Activated CD8-positive, alpha-beta memory T cell treated with anti-CD3 and anti-CD28 coated beads, Interleukin-2, amount 10 ng/mL, durations not matched to agents 7 days and 5 days (primary cell): ENCODE measurements at regions not wholly inside any gene's neighbourhood (a gene's known extent, or its start where the extent isn't known, plus 50 kb on each side); places are given as distances from the start of the nearest gene placed in this dataset.

ENCODE experiments used
- ATAC-seq: fragments of 150-1000 bp; cut with Tn5 transposase; one replicate; pipeline ENCODE4 v1.10.0; 2021; ENCODE audit warnings: moderate library complexity
- CTCF ChIA-PET: fragments of 350-600 bp; sonication (Branson Sonifier 250); formaldehyde crosslinking; loops from one replicate; lab custom pipeline; 2021; ENCODE audit warnings: antibody characterized with exemption; lab: Charles Lee
- DNase-seq: peaks from one replicate; pipeline ENCODE4 v3.0.0-alpha.2; 2020
- H3K27ac Mint-ChIP-seq: one replicate; pipeline ENCODE4 v1.8.0; 2021; ENCODE audit warnings: mild to moderate bottlenecking, mixed read lengths
- H3K27me3 Mint-ChIP-seq: one replicate; pipeline ENCODE4 v1.8.0; 2021; ENCODE audit warnings: mixed read lengths
- H3K36me3 Mint-ChIP-seq: one replicate; pipeline ENCODE4 v1.8.0; 2021; ENCODE audit warnings: mild to moderate bottlenecking, mixed read lengths
- H3K4me1 Mint-ChIP-seq: one replicate; pipeline ENCODE4 v1.8.0; 2021; ENCODE audit warnings: mixed read lengths
- H3K4me3 Mint-ChIP-seq: one replicate; pipeline ENCODE4 v1.8.0; 2021; ENCODE audit warnings: mild to moderate bottlenecking, moderate library complexity, mixed read lengths
- H3K9me3 Mint-ChIP-seq: one replicate; pipeline ENCODE4 v1.8.0; 2022; ENCODE audit warnings: low read depth, mixed read lengths

- peak; percentile 58 for DNase-seq
- H3K27ac Mint-ChIP-seq, result peak overlapping the region; percentile 58
- CTCF ChIA-PET, result interaction anchor here (1.3 to 3.7 kb wide), 5 partner anchors 8 to 19 kb away, joined by 3 to 21 read pairs (median 3); no protein-coding TSS in a partner anchor
Observed at GRCh38 chr11:113577356-113578032, 102.3 kb upstream of the DRD2 start.

GRCh38 chr11:113574586-113574985, 99.4 kb upstream of the DRD2 start:
- CTCF ChIA-PET, result interaction anchor here (1.4 kb wide), 1 partner anchor 155 kb away, joined by 5 read pairs; no protein-coding TSS in a partner anchor
- Mint-ChIP-seq H3K36me3 (peaks cover 3% of the 10 kb centered on the region), H3K9me3 (peaks cover 2% of the 10 kb centered on the region)

More at GRCh38 chr11:113577356-113578032, 102.3 kb upstream of the DRD2 start:
- peak overlapping the region; percentile 3 for H3K4me3 Mint-ChIP-seq
- peaks cover 2% of the 10 kb centered on the region for H3K9me3 Mint-ChIP-seq
- peaks cover 2% of the 10 kb centered on the region for H3K36me3 Mint-ChIP-seq
- H3K27me3 Mint-ChIP-seq, result peaks cover under 1% of the 10 kb centered on the region
- ATAC-seq, result peak; percentile 84
- peaks cover 30% of the 10 kb centered on the region for H3K4me1 Mint-ChIP-seq

GRCh38 chr11:113574171-113574570, 99.0 kb upstream of the DRD2 start:
- H3K27me3 Mint-ChIP-seq, result peaks cover 4% of the 10 kb centered on the region
- peaks cover 41% of the 10 kb centered on the region for H3K4me1 Mint-ChIP-seq
- H3K9me3 Mint-ChIP-seq, result peaks cover 2% of the 10 kb centered on the region
- CTCF ChIA-PET, result interaction anchor here (1.4 kb wide), 1 partner anchor 156 kb away, joined by 5 read pairs; no protein-coding TSS in a partner anchor
- H3K36me3 Mint-ChIP-seq, result peaks cover 3% of the 10 kb centered on the region
- H3K27ac Mint-ChIP-seq, result no peak overlapping the region
- DNase-seq (peak; percentile 19), ATAC-seq (no peak)
- H3K4me3 Mint-ChIP-seq, result no peak overlapping the region

More at GRCh38 chr11:113574586-113574985, 99.4 kb upstream of the DRD2 start:
- DNase-seq (peak; percentile 19), ATAC-seq (no peak)
- peaks cover 41% of the 10 kb centered on the region for H3K4me1 Mint-ChIP-seq
- H3K27me3 Mint-ChIP-seq, result peaks cover 4% of the 10 kb centered on the region
- no peak overlapping the region for H3K4me3 Mint-ChIP-seq
- no peak overlapping the region for H3K27ac Mint-ChIP-seq

GRCh38 chr11:113572136-113572735, 97.0 kb upstream of the DRD2 start:
- peaks cover 2% of the 10 kb centered on the region for H3K9me3 Mint-ChIP-seq
- no peak for DNase-seq
- H3K27me3 Mint-ChIP-seq, result peaks cover 11% of the 10 kb centered on the region
- ATAC-seq, result no peak
- no peak overlapping the region for H3K4me3 Mint-ChIP-seq
- CTCF ChIA-PET, result interaction anchor here (1.0 kb wide), 1 partner anchor 40 kb away, joined by 3 read pairs; no protein-coding TSS in a partner anchor
- peaks cover 29% of the 10 kb centered on the region for H3K4me1 Mint-ChIP-seq
- H3K27ac Mint-ChIP-seq, result no peak overlapping the region
- H3K36me3 Mint-ChIP-seq, result peaks cover 3% of the 10 kb centered on the region

GRCh38 chr11:113571531-113571930, 96.3 kb upstream of the DRD2 start:
- peaks cover 16% of the 10 kb centered on the region for H3K27me3 Mint-ChIP-seq
- peaks cover 27% of the 10 kb centered on the region for H3K4me1 Mint-ChIP-seq
- ATAC-seq, result no peak
- CTCF ChIA-PET, result interaction anchor here (1.2 to 1.3 kb wide), 2 partner anchors 15 to 154 kb away, joined by 3 read pairs; no protein-coding TSS in a partner anchor
- no peak overlapping the region for H3K27ac Mint-ChIP-seq
- peaks cover 2% of the 10 kb centered on the region for H3K9me3 Mint-ChIP-seq
- DNase-seq, result no peak
- no peak overlapping the region for H3K4me3 Mint-ChIP-seq
- H3K36me3 Mint-ChIP-seq, result peaks cover 3% of the 10 kb centered on the region

GRCh38 chr11:113570906-113571305, 95.7 kb upstream of the DRD2 start:
- peaks cover 16% of the 10 kb centered on the region for H3K27me3 Mint-ChIP-seq
- H3K4me3 Mint-ChIP-seq, result no peak overlapping the region
- peaks cover 27% of the 10 kb centered on the region for H3K4me1 Mint-ChIP-seq
- CTCF ChIA-PET, result interaction anchor here (0.6 to 1.3 kb wide), 3 partner anchors 16 to 1643 kb away, joined by 3 read pairs; no protein-coding TSS in a partner anchor
- DNase-seq, result no peak
- H3K36me3 Mint-ChIP-seq, result peaks cover 3% of the 10 kb centered on the region
- H3K9me3 Mint-ChIP-seq, result no peaks in the 10 kb centered on the region
- no peak for ATAC-seq
- H3K27ac Mint-ChIP-seq, result no peak overlapping the region

- CTCF ChIA-PET, result interaction anchor here (1.0 to 1.2 kb wide), 2 partner anchors 9 to 15 kb away, joined by 3 to 6 read pairs; no protein-coding TSS in a partner anchor
- H3K27me3 Mint-ChIP-seq, result peaks cover 23% of the 10 kb centered on the region
Observed at GRCh38 chr11:113569391-113569790, 94.2 kb upstream of the DRD2 start.

GRCh38 chr11:113568566-113568965, 93.4 kb upstream of the DRD2 start:
- peaks cover 36% of the 10 kb centered on the region for H3K4me1 Mint-ChIP-seq
- ATAC-seq, result no peak
- CTCF ChIA-PET, result interaction anchor here (1.0 kb wide), 1 partner anchor 9 kb away, joined by 6 read pairs; no protein-coding TSS in a partner anchor
- no peak overlapping the region for H3K27ac Mint-ChIP-seq
- H3K27me3 Mint-ChIP-seq, result peaks cover 23% of the 10 kb centered on the region
- no peak for DNase-seq
- peaks cover 3% of the 10 kb centered on the region for H3K36me3 Mint-ChIP-seq
- no peak overlapping the region for H3K4me3 Mint-ChIP-seq
- no peaks in the 10 kb centered on the region for H3K9me3 Mint-ChIP-seq

More at GRCh38 chr11:113569391-113569790, 94.2 kb upstream of the DRD2 start:
- ATAC-seq (no peak), DNase-seq (no peak)
- peaks cover 3% of the 10 kb centered on the region for H3K36me3 Mint-ChIP-seq
- H3K4me1 Mint-ChIP-seq, result peaks cover 29% of the 10 kb centered on the region
- H3K27ac Mint-ChIP-seq, result no peak overlapping the region
- no peaks in the 10 kb centered on the region for H3K9me3 Mint-ChIP-seq
- no peak overlapping the region for H3K4me3 Mint-ChIP-seq

GRCh38 chr11:113567867-113568544, 92.8 kb upstream of the DRD2 start:
- Mint-ChIP-seq H3K9me3 (no peaks in the 10 kb centered on the region), H3K27ac (no peak overlapping the region), H3K36me3 (peaks cover 3% of the 10 kb centered on the region), H3K27me3 (peaks cover 23% of the 10 kb centered on the region), H3K4me3 (no peak overlapping the region), H3K4me1 (peaks cover 41% of the 10 kb centered on the region)
- CTCF ChIA-PET, result no interaction called here
- no peak for DNase-seq
- no peak for ATAC-seq

GRCh38 chr11:113567097-113567496, 91.9 kb upstream of the DRD2 start:
- H3K4me3 Mint-ChIP-seq, result no peak overlapping the region
- ATAC-seq, result no peak
- H3K4me1 Mint-ChIP-seq, result peaks cover 50% of the 10 kb centered on the region
- H3K9me3 Mint-ChIP-seq, result no peaks in the 10 kb centered on the region
- CTCF ChIA-PET, result interaction anchor here (0.8 kb wide), 1 partner anchor 10 kb away, joined by 3 read pairs; no protein-coding TSS in a partner anchor
- H3K27me3 Mint-ChIP-seq, result peaks cover 20% of the 10 kb centered on the region
- H3K27ac Mint-ChIP-seq, result no peak overlapping the region
- DNase-seq, result no peak
- peaks cover 3% of the 10 kb centered on the region for H3K36me3 Mint-ChIP-seq

- peaks cover 37% of the 10 kb centered on the region for H3K4me1 Mint-ChIP-seq
- CTCF ChIA-PET, result interaction anchor here (0.7 to 1.0 kb wide), 2 partner anchors 25 to 32 kb away, joined by 3 read pairs; no protein-coding TSS in a partner anchor
Observed at GRCh38 chr11:113564527-113565130, 89.4 kb upstream of the DRD2 start.

GRCh38 chr11:113563766-113564526, 88.7 kb upstream of the DRD2 start:
- H3K27me3 Mint-ChIP-seq, result peaks cover 20% of the 10 kb centered on the region
- DNase-seq (no peak), ATAC-seq (no peak)
- H3K4me3 Mint-ChIP-seq, result no peak overlapping the region
- H3K27ac Mint-ChIP-seq, result no peak overlapping the region
- H3K4me1 Mint-ChIP-seq, result peaks cover 33% of the 10 kb centered on the region
- peaks cover 5% of the 10 kb centered on the region for H3K36me3 Mint-ChIP-seq
- no peaks in the 10 kb centered on the region for H3K9me3 Mint-ChIP-seq
- CTCF ChIA-PET, result interaction anchor here (1.0 kb wide), 2 partner anchors 13 to 25 kb away, joined by 3 read pairs; no protein-coding TSS in a partner anchor

More at GRCh38 chr11:113564527-113565130, 89.4 kb upstream of the DRD2 start:
- H3K27me3 Mint-ChIP-seq, result peaks cover 20% of the 10 kb centered on the region
- H3K9me3 Mint-ChIP-seq, result no peaks in the 10 kb centered on the region
- H3K27ac Mint-ChIP-seq, result no peak overlapping the region
- H3K4me3 Mint-ChIP-seq, result no peak overlapping the region
- peaks cover 4% of the 10 kb centered on the region for H3K36me3 Mint-ChIP-seq
- ATAC-seq (no peak), DNase-seq (no peak)
